GM12891 (cell line): ENCODE measurements at regions not wholly inside any gene's neighbourhood (a gene's known extent, or its start where the extent isn't known, plus 50 kb on each side); places are given as distances from the start of the nearest gene placed in this dataset.
"Not testable (repeated sequence)": the region's sequence is repeated elsewhere in the genome, so short reads cannot be mapped to it uniquely, and the experiment has no call there.

Experiments used
- POLR2A ChIP-seq: IDR thresholded peaks from 2 replicates; pipeline ENCODE4 v1.6.1; 2011; ENCODE audit warnings: low read depth, low read length, control low read depth
- POLR2AphosphoS5 ChIP-seq: IDR thresholded peaks from 2 replicates; pipeline ENCODE4 v1.6.1; 2011; ENCODE audit warnings: low read depth, low read length, control low read depth

DNA sequence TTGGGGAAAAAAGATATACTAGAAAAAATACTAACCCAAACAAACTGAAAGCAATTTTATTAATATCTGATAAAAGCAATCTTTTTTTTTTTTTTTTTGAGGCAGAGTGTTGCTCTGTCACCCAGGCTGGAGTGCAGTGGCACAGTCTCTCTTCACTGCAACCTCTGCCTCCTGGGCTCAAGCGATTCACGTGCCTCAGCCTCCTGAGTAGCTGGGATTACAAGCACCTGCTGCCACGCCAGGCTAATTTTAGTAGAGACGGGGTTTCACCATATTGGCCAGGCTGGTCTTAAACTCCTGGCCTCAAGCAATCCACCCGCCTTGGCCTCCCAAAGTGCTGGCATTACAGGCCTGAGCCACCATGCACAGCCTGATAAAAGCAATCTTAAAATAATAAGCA is 467.5 kb upstream of the TNC start:
- not testable (repeated sequence) for TF ChIP-seq POLR2AphosphoS5, POLR2A
